Activated naive CD8-positive, alpha-beta T cell treated with anti-CD3 and anti-CD28 coated beads, Interleukin-2, amount 10 ng/mL, durations not matched to agents 7 days and 5 days (primary cell): ENCODE measurements at regions not wholly inside any gene's neighbourhood (a gene's known extent, or its start where the extent isn't known, plus 50 kb on each side); places are given as distances from the start of the nearest gene placed in this dataset.

Experiments used
- ATAC-seq: fragments of 150-1000 bp; cut with Tn5 transposase; one replicate; pipeline ENCODE4 v1.10.0; 2021; ENCODE audit warnings: low read depth, moderate library complexity
- POLR2A ChIA-PET: fragments of 350-600 bp; sonication (Branson Sonifier 250); formaldehyde crosslinking; loops from one replicate; lab custom pipeline; 2021; ENCODE audit warnings: antibody characterized with exemption; lab: Charles Lee
- DNase-seq: peaks from one replicate; pipeline ENCODE4 v3.0.0; 2021
- H3K27ac Mint-ChIP-seq: one replicate; pipeline ENCODE4 v1.8.0; 2022; ENCODE audit warnings: mild to moderate bottlenecking, mixed read lengths
- H3K27me3 Mint-ChIP-seq: one replicate; pipeline ENCODE4 v1.8.0; 2022; ENCODE audit warnings: mild to moderate bottlenecking, moderate library complexity, mixed read lengths
- H3K36me3 Mint-ChIP-seq: one replicate; pipeline ENCODE4 v1.8.0; 2021; ENCODE audit warnings: mild to moderate bottlenecking, mixed read lengths
- H3K4me1 Mint-ChIP-seq: one replicate; pipeline ENCODE4 v1.8.0; 2021; ENCODE audit warnings: mixed read lengths
- H3K4me3 Mint-ChIP-seq: one replicate; pipeline ENCODE4 v1.8.0; 2022; ENCODE audit warnings: mild to moderate bottlenecking, moderate library complexity, mixed read lengths
- H3K9me3 Mint-ChIP-seq: one replicate; pipeline ENCODE4 v1.8.0; 2021; ENCODE audit warnings: mixed read lengths

DNA sequence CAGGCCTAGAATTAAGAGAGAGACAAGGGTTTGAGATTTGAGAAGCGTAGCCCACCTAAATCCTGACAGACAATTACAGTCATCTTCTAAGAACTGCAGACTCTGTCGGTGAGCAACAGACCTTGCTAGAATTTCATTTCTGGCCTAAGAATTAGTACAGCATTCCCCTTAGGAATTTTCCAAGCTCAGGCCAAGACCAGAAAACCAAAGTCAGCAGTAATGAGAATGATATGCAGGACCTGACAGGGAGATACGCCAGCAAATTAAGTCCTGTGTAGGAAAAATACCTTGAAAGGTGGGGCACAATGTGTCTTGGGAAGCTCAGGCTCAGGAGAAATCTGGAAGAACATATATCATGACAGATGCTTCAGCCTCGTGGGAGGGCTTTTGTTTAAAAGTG is 52.7 kb upstream of the HERPUD2 start:
- H3K9me3 Mint-ChIP-seq, result peaks cover 5% of the 10 kb centered on the region
- POLR2A ChIA-PET, result no interaction called here
- H3K36me3 Mint-ChIP-seq, result no peaks in the 10 kb centered on the region
- DNase-seq (no peak), ATAC-seq (no peak)
- H3K4me1 Mint-ChIP-seq, result no peaks in the 10 kb centered on the region
- H3K27ac Mint-ChIP-seq, result no peak overlapping the region
- H3K27me3 Mint-ChIP-seq, result peaks cover 2% of the 10 kb centered on the region
- no peak overlapping the region for H3K4me3 Mint-ChIP-seq

DNA sequence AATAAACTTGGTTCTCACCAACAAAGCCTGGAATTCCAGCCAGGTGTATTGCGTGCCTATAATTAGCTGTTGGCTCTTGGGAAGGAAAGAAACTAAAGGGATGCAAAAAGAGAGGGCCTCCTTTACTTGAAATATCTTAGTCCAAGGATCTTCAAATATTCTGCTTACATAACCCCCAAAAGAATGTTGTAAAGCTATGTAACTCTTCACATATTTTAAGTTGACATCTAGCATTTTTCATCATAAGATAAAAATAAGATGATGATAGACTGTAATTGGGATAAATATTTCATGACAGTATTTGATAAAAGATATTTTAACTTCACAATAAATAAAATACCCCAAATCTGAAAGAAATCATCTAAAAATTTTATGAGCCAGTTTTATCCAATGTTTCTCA is 52.5 kb upstream of the SEPTIN7 start:
- Mint-ChIP-seq H3K9me3 (peaks cover 5% of the 10 kb centered on the region), H3K27me3 (peaks cover 2% of the 10 kb centered on the region), H3K4me3 (no peak overlapping the region), H3K36me3 (no peaks in the 10 kb centered on the region), H3K4me1 (no peaks in the 10 kb centered on the region), H3K27ac (no peak overlapping the region)
- ATAC-seq (no peak), DNase-seq (no peak)
- POLR2A ChIA-PET, result no interaction called here

DNA sequence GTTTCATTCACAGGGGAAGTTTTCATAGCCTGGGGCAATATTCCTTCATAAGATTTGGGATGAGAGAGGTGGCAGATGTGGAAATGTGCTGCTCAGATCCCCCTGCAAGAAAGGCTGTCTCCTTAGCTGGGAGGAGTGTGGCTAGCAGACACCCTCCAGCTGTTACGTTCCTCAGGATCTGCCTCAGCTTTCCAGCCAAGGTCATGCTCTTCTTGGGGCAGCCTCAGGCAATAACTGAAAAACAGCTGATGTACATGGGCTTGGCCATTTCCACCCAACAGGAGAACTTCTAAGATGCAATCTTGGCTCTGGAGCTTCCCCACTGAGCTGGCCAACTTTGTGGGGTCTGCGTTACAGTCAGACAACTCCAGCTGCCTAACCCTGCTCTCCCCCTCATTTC is 51.3 kb upstream of the SEPTIN7 start:
- ATAC-seq, result no peak
- POLR2A ChIA-PET, result interaction anchor here (0.6 kb wide), 1 partner anchor 18 kb away, joined by 4 read pairs; no protein-coding TSS in a partner anchor
- H3K9me3 Mint-ChIP-seq, result no peaks in the 10 kb centered on the region
- H3K27me3 Mint-ChIP-seq, result peaks cover 2% of the 10 kb centered on the region
- H3K4me1 Mint-ChIP-seq, result no peaks in the 10 kb centered on the region
- H3K36me3 Mint-ChIP-seq, result no peaks in the 10 kb centered on the region
- no peak overlapping the region for H3K27ac Mint-ChIP-seq
- H3K4me3 Mint-ChIP-seq, result no peak overlapping the region
- DNase-seq, result no peak
